Suprapubic skin (tissue), 3 donors: ENCODE measurements at regions not wholly inside any gene's neighbourhood (a gene's known extent, or its start where the extent isn't known, plus 50 kb on each side); places are given as distances from the start of the nearest gene placed in this dataset.

Experiments
- CTCF ChIP-seq, 2 donors: fragments of 200-600 bp in 1 of 2; fragments of 450-650 bp in 1 of 2; sonication (generic) in 1 of 2; IDR thresholded peaks; one replicate each; pipeline ENCODE4 v1.5.1; 2016 to 2019; ENCODE audit warnings: antibody characterized with exemption in 2 of 2, mild to moderate bottlenecking in 1 of 2, moderate library complexity in 1 of 2
- POLR2AphosphoS5 ChIP-seq, 3 donors: sonication (generic); formaldehyde crosslinking; IDR thresholded peaks; one replicate each; pipeline ENCODE4 v1.6.1; 2017; ENCODE audit warnings: antibody characterized with exemption in 3 of 3

DNA sequence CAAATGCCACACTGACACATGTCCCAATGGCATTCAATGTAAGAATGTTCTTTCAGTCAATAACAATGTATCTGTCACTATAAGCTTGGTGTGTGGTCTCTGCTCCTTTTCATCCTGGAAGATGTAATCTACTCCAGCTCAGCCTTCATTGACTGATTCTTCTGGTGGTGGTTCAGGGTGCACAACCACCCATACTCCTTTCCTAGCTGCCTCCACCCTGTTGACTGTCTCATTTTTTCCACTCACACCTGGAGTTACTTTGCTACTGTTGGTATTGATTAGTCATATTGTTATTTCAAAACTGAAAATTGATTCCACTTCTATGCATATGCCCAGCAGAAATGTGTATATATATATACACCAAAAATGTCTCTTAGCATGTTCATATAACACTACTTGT lies 140.5 kb downstream of the ASB9 start:
- TF ChIP-seq CTCF (IDR thresholded peaks at IDR 0.05) (no peak), POLR2AphosphoS5 (IDR thresholded peaks at IDR 0.05) (no peak)
